Skin epidermis (tissue), 12 donors: ENCODE measurements at regions not wholly inside any gene's neighbourhood (a gene's known extent, or its start where the extent isn't known, plus 50 kb on each side); places are given as distances from the start of the nearest gene placed in this dataset.
A peak's percentile ranks its signal among the peaks of the same experiment; 100 is the strongest.
"Not testable (repeated sequence)": the region's sequence is repeated elsewhere in the genome, so short reads cannot be mapped to it uniquely, and the experiment has no call there.

Source experiments
- H3K27ac ChIP-seq, 21 experiments: fragments of 200-600 bp; sonication (generic) in 11 of 21; one replicate each; pipeline ENCODE4 v1.5.0; 2020; ENCODE audit warnings: mild to moderate bottlenecking in 3 of 21, inconsistent platforms in 2 of 21, moderate library complexity in 2 of 21
- H3K4me3 ChIP-seq, 7 experiments: fragments of 200-600 bp; sonication (generic) in 2 of 7; one replicate each; pipeline ENCODE4 v1.5.0; 2020; ENCODE audit warnings: inconsistent platforms in 2 of 7, mild to moderate bottlenecking in 2 of 7, moderate library complexity in 1 of 7

- not testable (repeated sequence) for H3K27ac ChIP-seq, H3K4me3 ChIP-seq
Measured at GRCh38 chr16:29333492-29334097, 72.9 kb downstream of the NPIPB11 start.

DNA sequence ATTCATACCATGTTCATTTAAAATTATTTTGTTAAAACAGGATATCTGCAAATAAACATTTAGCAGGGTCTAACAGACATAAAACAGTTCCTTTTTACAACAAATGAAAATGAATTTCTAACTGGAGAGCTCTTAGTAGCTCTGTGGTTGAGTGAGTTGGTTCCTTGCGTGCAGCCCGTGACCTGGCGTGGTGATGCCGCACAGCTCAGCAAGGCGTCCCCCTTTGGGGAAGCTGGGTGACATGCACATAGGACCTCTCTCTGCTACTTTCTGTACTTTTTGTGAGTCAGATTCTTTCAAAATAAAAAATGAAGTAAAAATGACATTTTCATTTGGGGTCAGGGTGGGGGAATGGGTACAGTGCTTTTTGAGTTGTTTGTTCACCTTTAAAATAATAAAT is 75.9 kb downstream of the NPIPB11 start:
- not testable (repeated sequence) for H3K4me3 ChIP-seq, H3K27ac ChIP-seq

DNA sequence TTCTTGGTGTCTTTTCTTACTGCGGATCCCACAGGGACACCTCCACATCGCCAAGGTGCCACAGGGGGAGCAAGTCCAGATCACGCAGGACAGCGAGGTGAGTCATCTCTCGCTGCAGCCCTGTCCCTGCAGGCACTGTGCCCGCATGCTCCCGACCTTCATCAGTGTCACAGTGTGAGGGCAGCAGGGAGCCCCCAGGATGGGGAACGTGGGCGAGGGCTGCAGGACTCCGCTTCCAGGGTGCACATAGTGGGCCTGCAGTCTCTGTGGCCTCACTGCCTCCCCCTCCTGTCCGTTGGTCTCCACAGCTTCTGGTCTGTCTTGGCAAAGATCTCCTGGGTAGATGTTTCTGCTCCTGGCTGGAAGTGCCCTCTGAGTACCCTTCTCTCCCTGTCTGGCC is 78.0 kb downstream of the NPIPB11 start:
- H3K4me3 ChIP-seq, H3K27ac ChIP-seq: not testable (repeated sequence)

DNA sequence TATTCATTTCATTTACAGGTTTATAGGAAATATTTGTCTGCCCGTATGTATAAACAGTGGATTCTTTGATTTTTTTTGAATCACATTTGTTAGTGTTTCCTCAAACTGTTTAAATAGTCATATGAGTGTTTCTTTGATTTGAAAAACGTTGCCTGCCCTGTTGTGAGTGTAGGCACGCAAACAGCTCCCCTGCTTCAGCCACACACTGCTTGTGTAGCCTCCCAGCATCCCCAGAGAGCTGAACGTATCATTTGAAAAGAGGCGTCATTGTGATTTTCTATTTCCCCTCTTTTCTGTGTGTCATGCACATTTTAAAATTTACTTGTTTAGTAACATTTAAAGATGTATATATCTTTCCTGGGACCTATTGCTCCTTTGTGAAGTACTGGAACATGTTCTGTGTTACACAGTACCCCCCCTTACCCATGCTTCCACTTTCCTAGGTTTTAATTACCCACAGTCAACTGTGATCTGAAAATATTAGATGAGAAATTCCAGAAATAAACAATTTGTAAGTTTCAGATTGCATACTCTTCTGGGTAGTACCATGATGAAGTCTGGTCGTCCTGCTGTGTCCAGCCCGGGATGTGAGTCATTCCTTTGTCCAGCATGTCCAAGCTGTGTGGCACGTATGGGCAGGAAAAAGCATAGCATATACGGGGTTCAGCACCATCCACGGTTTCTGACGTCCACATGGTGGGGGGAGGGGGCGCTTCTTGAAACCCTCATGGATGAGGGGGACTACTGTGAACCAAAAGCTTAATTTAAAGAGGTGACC is 78.7 kb downstream of the NPIPB11 start:
- not testable (repeated sequence) for H3K4me3 ChIP-seq, H3K27ac ChIP-seq

DNA sequence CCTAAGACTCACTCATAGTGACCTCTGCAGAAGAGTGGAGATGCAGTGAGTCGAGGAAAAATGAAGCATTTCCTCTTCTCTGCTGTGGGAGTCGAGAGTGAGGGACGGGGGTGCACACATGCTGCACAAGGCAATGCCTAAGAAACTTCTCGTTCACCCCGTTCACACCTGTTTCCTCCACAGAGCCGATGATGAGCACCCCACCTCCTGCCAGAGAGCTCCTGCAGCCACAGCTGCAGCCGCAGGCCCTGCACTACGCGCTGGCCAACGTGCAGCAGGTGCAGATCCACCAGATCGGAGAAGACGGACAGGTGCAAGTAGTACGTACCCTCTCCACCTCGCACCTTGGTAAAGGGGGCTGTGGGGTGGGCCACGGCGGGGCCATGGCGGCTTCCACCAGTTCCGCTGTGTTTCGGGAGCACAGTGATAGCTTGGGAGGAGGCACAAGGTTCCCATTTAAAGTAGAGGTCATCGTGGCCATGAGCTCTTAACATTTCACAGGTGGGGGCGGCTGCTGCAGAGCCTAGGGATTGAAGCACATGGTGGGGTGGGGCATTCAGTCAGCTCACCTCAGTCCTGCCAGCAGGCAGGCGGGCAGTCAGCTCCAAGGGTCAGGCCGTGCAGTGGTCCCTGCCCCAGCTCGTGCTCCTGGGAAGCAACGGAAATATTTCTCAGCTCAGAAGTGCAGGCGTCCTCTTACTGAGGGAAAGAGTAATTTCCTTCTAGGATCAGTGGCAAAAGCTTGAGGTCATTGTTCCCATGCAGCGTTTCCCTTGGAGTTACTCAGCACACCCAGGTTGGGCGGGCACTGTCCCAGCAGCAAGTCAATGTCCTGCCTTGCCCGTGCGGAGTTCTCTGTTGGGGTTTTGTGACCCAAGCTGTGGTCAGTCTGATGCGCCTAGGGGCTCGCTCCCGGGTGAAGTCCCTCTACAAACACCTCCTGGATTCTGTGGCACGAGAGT is 80.1 kb downstream of the NPIPB11 start:
- H3K27ac ChIP-seq, H3K4me3 ChIP-seq: not testable (repeated sequence)

- H3K4me3 ChIP-seq, H3K27ac ChIP-seq: not testable (repeated sequence)
Measured at GRCh38 chr16:29323725-29324124, 82.8 kb downstream of the NPIPB11 start.

DNA sequence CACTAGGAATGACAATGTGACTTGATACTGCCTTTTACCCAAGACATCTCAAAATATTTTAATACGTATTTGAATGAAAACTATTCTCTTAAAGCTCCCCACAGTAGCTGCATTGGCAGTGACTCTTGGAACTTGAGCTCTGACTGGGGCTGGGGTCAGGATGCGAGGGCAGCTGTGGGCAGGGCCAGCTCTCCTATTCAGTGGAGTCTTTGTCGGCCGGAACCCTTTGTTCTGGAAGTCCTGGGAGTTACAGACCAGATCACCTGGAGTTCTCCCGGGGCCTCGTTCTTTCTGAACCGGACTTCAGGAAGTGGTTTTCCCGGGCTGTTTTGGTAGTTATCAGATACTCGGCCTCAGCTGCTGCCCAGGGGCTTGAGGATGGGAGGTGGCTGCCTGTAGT is 84.9 kb downstream of the NPIPB11 start:
- Histone ChIP-seq H3K27ac (no peak overlapping the region), H3K4me3 (no peak overlapping the region)

DNA sequence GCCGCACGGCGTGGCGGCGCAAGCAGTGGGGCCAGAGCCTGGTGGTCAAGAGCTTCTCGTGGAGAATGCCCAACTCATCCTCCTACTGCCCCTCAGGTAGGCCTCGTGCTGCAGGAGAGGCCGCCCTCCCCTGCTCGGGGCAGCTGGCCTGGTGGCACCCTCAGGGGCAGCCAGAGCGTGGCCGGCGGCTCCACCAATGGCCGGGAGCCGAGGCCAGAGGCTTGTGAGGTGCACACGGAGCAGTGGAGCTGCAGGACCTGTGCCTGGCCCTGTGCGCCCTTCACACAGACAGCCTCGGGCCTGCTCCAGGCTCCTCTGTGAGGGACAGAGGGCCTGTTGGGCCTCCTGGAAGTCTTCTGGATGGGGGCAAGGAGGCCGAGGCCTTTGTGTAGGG is 85.5 kb downstream of the NPIPB11 start:
- Histone ChIP-seq H3K4me3 (no peak overlapping the region), H3K27ac (no peak overlapping the region)

DNA sequence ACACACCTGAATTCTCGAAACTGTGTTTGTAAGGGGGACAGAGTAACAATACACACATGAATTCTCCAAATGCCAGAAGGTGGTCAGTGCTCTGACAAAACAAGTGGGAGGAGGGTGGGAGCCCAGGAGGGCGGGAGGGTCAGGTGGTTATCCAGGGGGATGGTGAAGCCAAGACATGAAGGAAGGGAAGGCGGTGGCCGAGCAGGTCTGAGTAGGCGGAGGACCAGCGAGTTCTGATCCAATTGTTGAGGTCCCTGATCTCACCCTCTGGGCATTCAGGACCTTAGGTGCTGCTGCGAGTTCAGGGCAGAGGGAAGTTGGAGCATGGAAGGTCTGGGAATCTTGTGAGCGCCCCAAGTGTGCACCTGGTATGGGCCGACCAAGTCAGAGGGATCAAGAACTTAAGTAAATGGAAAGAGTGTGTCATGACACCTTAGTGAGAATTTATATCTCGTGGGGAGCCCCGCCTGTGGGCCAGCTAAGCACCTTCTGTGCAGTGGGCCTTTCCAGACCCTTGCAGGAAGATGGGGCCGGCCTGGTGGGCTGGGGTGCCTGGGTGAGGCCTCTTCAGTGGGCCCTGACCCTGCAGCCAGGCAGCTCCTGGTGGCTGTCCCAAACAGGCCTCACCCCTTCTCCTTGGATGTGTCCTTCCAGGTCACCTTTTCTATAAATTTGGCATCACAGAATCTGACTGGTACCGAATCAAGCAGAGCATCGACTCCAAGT is 86.1 kb downstream of the NPIPB11 start:
- Histone ChIP-seq H3K4me3 (no peak overlapping the region), H3K27ac (no peak overlapping the region)

DNA sequence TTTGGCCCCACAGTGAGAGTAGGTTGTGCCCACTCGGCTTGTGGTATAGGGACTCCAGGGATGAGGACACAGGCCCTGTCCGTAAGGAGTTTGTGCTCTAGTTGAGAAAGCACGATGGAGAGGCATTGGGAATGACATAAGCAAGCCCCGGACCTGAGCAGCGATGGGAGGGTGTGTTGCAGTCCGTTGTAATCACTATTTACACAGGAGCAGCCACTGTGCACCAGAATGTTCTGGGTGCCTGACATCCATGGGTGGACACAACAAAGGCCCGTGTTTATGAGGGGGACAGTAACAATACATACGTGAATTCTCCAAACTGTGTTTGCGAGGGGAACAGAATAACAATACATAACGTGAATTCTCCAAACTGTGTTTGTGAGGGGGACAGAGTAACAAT is 86.8 kb downstream of the NPIPB11 start:
- Histone ChIP-seq H3K4me3 (no peak overlapping the region), H3K27ac (no peak overlapping the region)

- peak overlapping the region in 3 of 21 experiments; percentile 13 to 37 (median 14) for H3K27ac ChIP-seq
- H3K4me3 ChIP-seq: not testable (repeated sequence)
Measured at GRCh38 chr16:29318561-29318968, 87.9 kb downstream of the NPIPB11 start.

- Histone ChIP-seq H3K27ac (peak overlapping the region in 2 of 21 experiments; percentile 13 to 37), H3K4me3 (no peak overlapping the region)
Measured at GRCh38 chr16:29318037-29318436, 88.5 kb downstream of the NPIPB11 start.

DNA sequence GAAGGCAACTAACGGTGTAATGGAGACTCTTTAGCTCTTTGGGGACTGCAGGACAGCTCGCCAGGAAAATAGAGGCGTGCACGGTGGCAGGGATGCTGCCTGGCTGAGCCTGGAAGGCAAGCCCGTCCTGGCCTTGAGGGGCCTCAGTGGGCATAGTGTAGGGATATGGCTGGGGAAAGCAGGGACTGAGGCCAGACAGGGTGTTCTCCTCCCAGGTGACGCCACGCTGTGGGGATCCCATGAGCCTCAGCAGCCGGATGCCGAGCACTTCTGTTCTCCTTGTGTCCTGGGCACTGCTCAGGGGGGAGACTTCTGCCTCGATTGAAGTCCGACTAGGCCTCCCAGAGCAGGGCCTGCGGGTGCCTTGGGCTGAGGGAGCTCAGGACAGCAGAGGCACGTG is 89.2 kb downstream of the NPIPB11 start:
- Histone ChIP-seq H3K4me3 (no peak overlapping the region), H3K27ac (no peak overlapping the region)

GRCh38 chr16:29316761-29317183 is 89.7 kb downstream of the NPIPB11 start:
- Histone ChIP-seq H3K27ac (no peak overlapping the region), H3K4me3 (no peak overlapping the region)

DNA sequence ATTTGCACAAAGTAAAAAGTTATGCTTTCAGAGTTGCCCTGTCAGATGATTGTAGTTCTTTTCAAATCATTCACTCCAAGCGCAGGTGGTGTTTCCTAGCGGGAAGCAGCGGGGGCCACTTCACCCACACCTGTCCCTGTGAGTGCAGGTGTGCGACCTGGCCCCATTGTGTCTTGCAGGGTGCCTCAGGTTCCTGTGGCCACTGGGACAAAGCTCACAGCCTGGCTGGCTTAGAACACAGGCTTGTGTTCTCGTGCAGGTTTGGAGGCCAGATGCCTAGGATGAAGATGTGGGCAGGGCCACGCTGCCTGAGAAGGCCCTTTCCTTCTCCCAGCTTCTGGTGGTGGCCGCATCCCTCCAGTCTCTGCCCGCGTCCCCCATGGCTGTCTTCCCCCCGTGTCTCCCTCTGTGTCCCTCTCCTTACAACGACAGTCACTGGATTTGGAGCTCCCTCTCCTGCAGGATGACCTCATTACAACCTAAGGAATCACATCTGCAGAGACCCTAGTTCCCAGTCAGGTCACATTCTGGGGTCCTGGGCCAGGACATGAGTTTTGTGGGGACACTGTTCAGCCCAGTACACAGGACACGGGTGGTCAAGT is 90.5 kb downstream of the NPIPB11 start:
- Histone ChIP-seq H3K27ac (no peak overlapping the region), H3K4me3 (no peak overlapping the region)

GRCh38 chr16:29315046-29315445 is 91.5 kb downstream of the NPIPB11 start:
- no peak overlapping the region for H3K4me3 ChIP-seq
- H3K27ac ChIP-seq: no peak overlapping the region

DNA sequence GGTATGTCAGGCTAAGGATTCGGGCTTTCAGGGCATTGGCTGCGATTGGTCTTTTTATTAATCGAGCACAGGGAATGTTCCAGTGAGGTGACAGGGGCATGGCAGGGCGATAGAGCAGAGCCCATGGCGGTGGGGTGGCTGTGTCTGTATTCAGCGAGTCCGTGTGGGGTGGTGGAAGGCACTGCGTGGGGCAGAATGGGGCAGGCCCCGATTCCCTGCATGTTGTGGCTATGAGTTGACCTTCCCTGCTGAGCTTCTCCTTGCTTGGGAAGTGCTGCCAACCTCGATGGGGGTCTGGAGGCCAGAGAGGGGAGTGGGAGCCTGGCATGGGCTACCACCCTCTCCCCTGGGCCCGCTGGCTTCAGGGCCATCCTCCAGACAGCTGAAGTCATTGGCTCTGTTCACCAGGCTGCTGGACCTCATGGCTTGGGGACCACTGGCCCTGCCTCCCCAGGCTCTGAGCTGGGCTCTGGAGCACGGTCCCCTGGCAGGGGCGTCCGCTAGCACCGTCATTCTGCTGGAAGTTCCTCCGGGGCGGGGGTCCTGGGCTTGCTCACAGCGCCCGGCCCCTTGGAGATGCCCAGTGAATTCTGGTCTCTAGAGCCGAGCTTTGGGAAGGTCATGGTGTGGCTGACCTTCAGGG is 92.1 kb downstream of the NPIPB11 start:
- H3K4me3 ChIP-seq: no peak overlapping the region

DNA sequence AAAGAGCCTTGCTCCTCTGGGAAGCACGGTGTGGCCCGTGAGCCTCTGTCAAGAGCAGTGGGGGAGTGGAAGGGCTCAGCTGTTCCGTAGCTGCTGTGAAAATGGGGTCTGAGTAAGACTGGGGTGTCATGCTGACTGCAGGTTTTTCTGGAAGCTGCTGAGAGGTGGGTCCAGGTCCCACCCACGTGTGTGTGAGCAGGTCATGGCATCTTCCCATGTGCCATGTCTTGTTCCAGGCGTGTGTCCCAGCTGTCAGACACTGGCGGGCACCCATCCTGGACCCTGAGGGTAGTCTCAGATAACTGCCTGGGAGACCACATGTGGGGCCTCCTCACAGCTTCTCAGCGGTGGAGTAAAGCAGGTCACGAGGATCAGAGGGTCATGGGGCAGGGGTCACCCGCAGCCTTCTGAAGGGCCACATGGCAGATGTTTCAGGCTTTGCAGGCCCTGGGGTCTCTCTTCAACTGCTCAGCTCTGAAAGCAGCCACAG is 92.9 kb downstream of the NPIPB11 start:
- H3K4me3 ChIP-seq: no peak overlapping the region
- no peak overlapping the region for H3K27ac ChIP-seq

More for the DNA sequence above, 92.1 kb downstream of the NPIPB11 start:
- H3K27ac ChIP-seq: no peak overlapping the region
